ENCODE measurements at regions not wholly inside any gene's neighbourhood (a gene's known extent, or its start where the extent isn't known, plus 50 kb on each side); places are given as distances from the start of the nearest gene placed in this dataset.

DNA sequence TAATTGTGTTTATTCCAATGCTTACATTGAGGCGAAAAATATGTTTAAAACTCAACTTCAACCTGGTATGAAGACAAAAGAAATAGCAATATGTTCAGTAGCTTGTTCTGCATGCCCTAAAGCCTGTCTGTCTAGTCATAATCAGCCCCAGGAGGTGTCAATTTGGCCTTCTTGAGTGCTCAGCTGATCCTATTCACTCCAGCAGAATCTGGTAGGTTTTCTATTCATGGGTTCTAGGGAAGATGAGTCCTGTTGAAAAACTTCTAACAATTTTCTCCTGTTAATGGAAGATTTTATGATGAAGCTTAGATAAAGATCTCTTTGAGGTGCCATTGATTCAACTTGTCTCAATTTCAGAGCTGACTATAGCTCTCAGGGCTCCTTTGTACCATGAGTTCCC lies 402.0 kb upstream of the UBE2E3 start:
- Histone ChIP-seq H3K36me3 (ENCODE audit: control insufficient read depth in 1 of 2, insufficient read depth in 2 of 2, low read length in 2 of 2) (no peaks in the 10 kb centered on the region), H3K9me3 (ENCODE audit: control insufficient read depth in 1 of 2, insufficient read depth in 1 of 2, low read depth in 1 of 2, low read length in 2 of 2) (no peaks in the 10 kb centered on the region), H3K27me3 (ENCODE audit: insufficient read depth, low read length) (no peaks in the 10 kb centered on the region), H3K4me1 (ENCODE audit: control insufficient read depth in 1 of 2, insufficient read depth in 2 of 2, low read length in 2 of 2) (peaks cover 8 to 11% of the 10 kb centered on the region in 2 experiments; a peak in 3 of 4 replicates), H3K4me2 (ENCODE audit: low read length) (no peak overlapping the region), H3K9ac (ENCODE audit: low read length) (no peak overlapping the region), H3K9me2 (ENCODE audit: insufficient read depth) (no peaks in the 10 kb centered on the region), H3K79me2 (ENCODE audit: insufficient read depth, low read length) (no peaks in the 10 kb centered on the region), H4K20me1 (ENCODE audit: insufficient read depth) (no peaks in the 10 kb centered on the region), H3K27ac (ENCODE audit: low read depth, low read length) (no peak overlapping the region), H2AFZ (ENCODE audit: low read depth, low read length, poor library complexity, severe bottlenecking) (no peak overlapping the region), H3K4me3 (replicated peaks in 1 of 2; ENCODE audit: low read depth in 1 of 2, low read length in 2 of 2) (no peak overlapping the region)
- ChIA-PET CTCF (no interaction called here), POLR2A (no interaction called here), RAD21 (ENCODE audit: low non-redundant PET in 1 of 2, low total read pairs in 2 of 2, uncharacterized antibody in 2 of 2, unreplicated experiment in 2 of 2) (no interaction called here)
- intact Hi-C loops (cut with micrococcal nuclease), result no loop called here
- DNase-seq (ENCODE audit: low read depth, low spot score) (no peak), ATAC-seq (no peak)
- no TSS peak for BruUV-seq (replicated peaks)
- TF ChIP-seq, protein P1, sequence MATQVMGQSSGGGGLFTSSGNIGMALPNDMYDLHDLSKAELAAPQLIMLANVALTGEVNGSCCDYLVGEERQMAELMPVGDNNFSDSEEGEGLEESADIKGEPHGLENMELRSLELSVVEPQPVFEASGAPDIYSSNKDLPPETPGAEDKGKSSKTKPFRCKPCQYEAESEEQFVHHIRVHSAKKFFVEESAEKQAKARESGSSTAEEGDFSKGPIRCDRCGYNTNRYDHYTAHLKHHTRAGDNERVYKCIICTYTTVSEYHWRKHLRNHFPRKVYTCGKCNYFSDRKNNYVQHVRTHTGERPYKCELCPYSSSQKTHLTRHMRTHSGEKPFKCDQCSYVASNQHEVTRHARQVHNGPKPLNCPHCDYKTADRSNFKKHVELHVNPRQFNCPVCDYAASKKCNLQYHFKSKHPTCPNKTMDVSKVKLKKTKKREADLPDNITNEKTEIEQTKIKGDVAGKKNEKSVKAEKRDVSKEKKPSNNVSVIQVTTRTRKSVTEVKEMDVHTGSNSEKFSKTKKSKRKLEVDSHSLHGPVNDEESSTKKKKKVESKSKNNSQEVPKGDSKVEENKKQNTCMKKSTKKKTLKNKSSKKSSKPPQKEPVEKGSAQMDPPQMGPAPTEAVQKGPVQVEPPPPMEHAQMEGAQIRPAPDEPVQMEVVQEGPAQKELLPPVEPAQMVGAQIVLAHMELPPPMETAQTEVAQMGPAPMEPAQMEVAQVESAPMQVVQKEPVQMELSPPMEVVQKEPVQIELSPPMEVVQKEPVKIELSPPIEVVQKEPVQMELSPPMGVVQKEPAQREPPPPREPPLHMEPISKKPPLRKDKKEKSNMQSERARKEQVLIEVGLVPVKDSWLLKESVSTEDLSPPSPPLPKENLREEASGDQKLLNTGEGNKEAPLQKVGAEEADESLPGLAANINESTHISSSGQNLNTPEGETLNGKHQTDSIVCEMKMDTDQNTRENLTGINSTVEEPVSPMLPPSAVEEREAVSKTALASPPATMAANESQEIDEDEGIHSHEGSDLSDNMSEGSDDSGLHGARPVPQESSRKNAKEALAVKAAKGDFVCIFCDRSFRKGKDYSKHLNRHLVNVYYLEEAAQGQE (IDR thresholded peaks at IDR 0.05; ENCODE audit: low read depth), result no peak
- TF ChIP-seq CBX3 (IDR thresholded peaks at IDR 0.05; ENCODE audit: low read depth) (no peak), YY1 (IDR thresholded peaks at IDR 0.05; ENCODE audit: extremely low read depth, insufficient replicate concordance, low read depth, low read length) (no peak)
- TF ChIP-seq, protein P2, sequence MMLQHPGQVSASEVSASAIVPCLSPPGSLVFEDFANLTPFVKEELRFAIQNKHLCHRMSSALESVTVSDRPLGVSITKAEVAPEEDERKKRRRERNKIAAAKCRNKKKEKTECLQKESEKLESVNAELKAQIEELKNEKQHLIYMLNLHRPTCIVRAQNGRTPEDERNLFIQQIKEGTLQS (IDR thresholded peaks at IDR 0.05), result no peak

DNA sequence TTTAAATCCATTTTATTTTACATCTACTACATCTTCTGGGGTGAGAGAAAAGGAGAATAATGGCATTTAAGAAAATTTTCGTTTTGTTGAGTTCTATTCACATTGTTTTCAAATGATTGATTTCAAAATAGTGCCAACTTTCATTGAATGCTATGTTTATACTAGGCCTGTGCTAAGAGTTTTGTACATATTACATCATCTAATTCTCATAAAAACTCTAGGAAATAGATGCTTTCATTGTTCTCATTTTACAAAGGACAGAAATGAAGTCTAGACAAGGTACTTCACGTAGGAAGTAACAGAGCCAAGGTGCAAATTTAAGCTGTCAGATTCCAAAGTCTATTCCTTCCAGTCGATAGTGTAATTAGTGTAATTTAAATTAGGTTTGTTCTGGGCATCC lies 402.8 kb upstream of the UBE2E3 start:
- POLR2A ChIA-PET, result no interaction called here
- no peak for DNase-seq (ENCODE audit: low read depth, low spot score)
- TF ChIP-seq CBX3 (IDR thresholded peaks at IDR 0.05; ENCODE audit: low read depth), result no peak
- no peak for TF ChIP-seq EGR1 (IDR thresholded peaks at IDR 0.05; ENCODE audit: low read depth)
- TF ChIP-seq TCF7L2 (IDR thresholded peaks at IDR 0.05; ENCODE audit: borderline replicate concordance, extremely low read depth, insufficient read depth, insufficient read length), result no peak
- no peak for TF ChIP-seq EZH2phosphoT487 (IDR thresholded peaks at IDR 0.05; ENCODE audit: borderline replicate concordance)
- no peak for TF ChIP-seq RAD21 (IDR thresholded peaks at IDR 0.05; ENCODE audit: low read depth)
- TF ChIP-seq ZNF274 (IDR thresholded peaks at IDR 0.05; ENCODE audit: low read depth, low read length), result no peak
- no peak for TF ChIP-seq SP1 (IDR thresholded peaks at IDR 0.05; ENCODE audit: low read depth)
- TF ChIP-seq FOSL1 (IDR thresholded peaks at IDR 0.05; ENCODE audit: low read depth), result no peak
- TF ChIP-seq POLR2A (IDR thresholded peaks at IDR 0.05; ENCODE audit: borderline replicate concordance, extremely low read depth, insufficient read depth, insufficient read length), result no peak
- TF ChIP-seq POLR2AphosphoS5 (IDR thresholded peaks at IDR 0.05; ENCODE audit: low read depth, low read length), result no peak
- no peak for TF ChIP-seq EZH2 (IDR thresholded peaks at IDR 0.05)
- TF ChIP-seq MAX (IDR thresholded peaks at IDR 0.05), result no peak
- no peak for TF ChIP-seq YY1 (IDR thresholded peaks at IDR 0.05; ENCODE audit: extremely low read depth, insufficient replicate concordance, low read depth, low read length)
- no peak for TF ChIP-seq ZFX (IDR thresholded peaks at IDR 0.05)
- TF ChIP-seq CEBPB (IDR thresholded peaks at IDR 0.05; ENCODE audit: low read depth), result no peak

More for the DNA sequence above, 402.8 kb upstream of the UBE2E3 start:
- Histone ChIP-seq H3K4me3 (replicated peaks in 1 of 2; ENCODE audit: low read depth in 1 of 2, low read length in 2 of 2) (no peak overlapping the region), H3K4me1 (ENCODE audit: control insufficient read depth in 1 of 2, insufficient read depth in 2 of 2, low read length in 2 of 2) (peaks cover 11 to 14% of the 10 kb centered on the region in 2 experiments; a peak in 3 of 4 replicates), H3K27me3 (ENCODE audit: insufficient read depth, low read length) (no peaks in the 10 kb centered on the region), H3K9me3 (ENCODE audit: control insufficient read depth in 1 of 2, insufficient read depth in 1 of 2, low read depth in 1 of 2, low read length in 2 of 2) (no peaks in the 10 kb centered on the region), H2AFZ (ENCODE audit: low read depth, low read length, poor library complexity, severe bottlenecking) (no peak overlapping the region), H3K36me3 (ENCODE audit: control insufficient read depth in 1 of 2, insufficient read depth in 2 of 2, low read length in 2 of 2) (no peaks in the 10 kb centered on the region), H4K20me1 (ENCODE audit: insufficient read depth) (no peaks in the 10 kb centered on the region), H3K27ac (ENCODE audit: low read depth, low read length) (no peak overlapping the region), H3K9me2 (ENCODE audit: insufficient read depth) (no peaks in the 10 kb centered on the region), H3K9ac (ENCODE audit: low read length) (no peak overlapping the region), H3K79me2 (ENCODE audit: insufficient read depth, low read length) (no peaks in the 10 kb centered on the region), H3K4me2 (ENCODE audit: low read length) (no peak overlapping the region)
- ATAC-seq, result no peak
- ChIA-PET RAD21 (ENCODE audit: low non-redundant PET in 1 of 2, low total read pairs in 2 of 2, uncharacterized antibody in 2 of 2, unreplicated experiment in 2 of 2) (no interaction called here), CTCF (no interaction called here)
- BruUV-seq (replicated peaks), result no TSS peak
- intact Hi-C loops (cut with micrococcal nuclease), result no loop called here
